GM12878 (cell line): ENCODE measurements at regions not wholly inside any gene's neighbourhood (a gene's known extent, or its start where the extent isn't known, plus 50 kb on each side); places are given as distances from the start of the nearest gene placed in this dataset.
"Not testable (repeated sequence)": the region's sequence is repeated elsewhere in the genome, so short reads cannot be mapped to it uniquely, and the experiment has no call there.

Experiments
- ATAC-seq: fragments of 200-7000 bp; cut with Tn5 transposase; 3 replicates; pipeline ENCODE4 v1.9.1; 2020; ENCODE audit warnings: mild to moderate bottlenecking, moderate library complexity
- BruUV-seq: library from RNA; stranded (reverse); fragments of 400-500 nt; replicated peaks from 2 replicates; lab custom pipeline; 2021; lab: Mats Ljungman, UMichigan
- CTCF ChIA-PET: fragments of 300-600 bp; sonication (Branson Sonifier 250); formaldehyde crosslinking; extraction: SDS; loops from one replicate; lab custom pipeline; 2021; ENCODE audit warnings: inconsistent platforms; lab: Yijun Ruan, JAX
- POLR2A ChIA-PET: fragments of 350-600 bp; formaldehyde crosslinking; extraction: SDS; loops from one replicate; lab custom pipeline; 2021; ENCODE audit warnings: inconsistent platforms; lab: Charles Lee
- RAD21 ChIA-PET: fragments of 300-600 bp; sonication (Branson Sonifier 250); formaldehyde crosslinking; loops from one replicate; lab custom pipeline; 2023; ENCODE audit warnings: antibody characterized with exemption; ENCODE audit not compliant: unreplicated experiment; lab: Charles Lee
- SMC1A ChIA-PET: fragments of 300-600 bp; sonication (Branson Sonifier 250); formaldehyde crosslinking; loops from one replicate; lab custom pipeline; 2023; ENCODE audit not compliant: unreplicated experiment, uncharacterized antibody; lab: Charles Lee
- DNase-seq: peaks from one replicate; pipeline ENCODE4 v3.0.0-alpha.2; 2011; ENCODE audit warnings: low read depth, low spot score
- FAIRE-seq: peaks from 3 replicates; lab custom pipeline; 2011; peaks lifted over from hg19 to GRCh38; lab: Jason Lieb, UNC
- H2AFZ ChIP-seq: 2 replicates; pipeline ENCODE4 v1.6.0; 2011; ENCODE audit warnings: low read depth, low read length, control low read depth; ENCODE audit not compliant: control insufficient read depth
- H3K27ac ChIP-seq: 2 replicates; pipeline ENCODE4 v1.5.1; 2011; ENCODE audit warnings: control low read depth; ENCODE audit not compliant: control insufficient read depth, insufficient read depth
- H3K27me3 ChIP-seq, 2 experiments: replicated peaks in 1 of 2; 2 replicates each; pipeline versions ENCODE4 v1.6.0 to v1.6.1; 2011; ENCODE audit warnings: low read length in 1 of 2; ENCODE audit not compliant: control insufficient read depth in 2 of 2, insufficient read depth in 2 of 2
- H3K36me3 ChIP-seq, 2 experiments: 2 replicates each; pipeline ENCODE4 v1.5.1; 2011; ENCODE audit warnings: low read length in 1 of 2; ENCODE audit not compliant: control insufficient read depth in 2 of 2, insufficient read depth in 2 of 2
- H3K4me1 ChIP-seq: 2 replicates; pipeline ENCODE4 v1.6.1; 2011; ENCODE audit warnings: mild to moderate bottlenecking, low read length, moderate library complexity, mixed read lengths; ENCODE audit not compliant: control insufficient read depth, insufficient read depth
- H3K4me2 ChIP-seq: 2 replicates; pipeline ENCODE4 v1.6.0; 2011; ENCODE audit warnings: control low read depth; ENCODE audit not compliant: control insufficient read depth, insufficient read depth
- H3K4me3 ChIP-seq: fragments of 200-600 bp; sonication (generic); 2 replicates; pipeline ENCODE4 v1.5.1; 2016
- H3K79me2 ChIP-seq: 2 replicates; pipeline ENCODE4 v1.6.0; 2011; ENCODE audit warnings: low read length; ENCODE audit not compliant: control insufficient read depth, insufficient read depth
- H3K9ac ChIP-seq: 2 replicates; pipeline ENCODE4 v1.8.0; 2011; ENCODE audit warnings: low read length, control low read depth, mixed read lengths; ENCODE audit not compliant: control insufficient read depth, insufficient read depth
- H3K9me3 ChIP-seq: replicated peaks from 3 replicates; pipeline ENCODE4 v1.5.1; 2011; ENCODE audit warnings: mild to moderate bottlenecking, low read length; ENCODE audit not compliant: control insufficient read depth, insufficient read depth
- H4K20me1 ChIP-seq: 2 replicates; pipeline ENCODE4 v1.6.0; 2011; ENCODE audit not compliant: control insufficient read depth, insufficient read depth
- BMI1 ChIP-seq: fragments of 450-650 bp; IDR thresholded peaks from 2 replicates; pipeline ENCODE4 v1.6.1; 2016; ENCODE audit warnings: mild to moderate bottlenecking, moderate library complexity, borderline replicate concordance
- DPF2 ChIP-seq: fragments of 450-650 bp; IDR thresholded peaks from 2 replicates; pipeline ENCODE4 v1.6.1; 2017; ENCODE audit warnings: mild to moderate bottlenecking
- SP1 ChIP-seq: IDR thresholded peaks from one replicate; pipeline ENCODE4 v1.6.1; 2011; ENCODE audit warnings: low read depth, low read length
- WGBS: methylation state at CpG from one replicate; pipeline ENCODE4 v1.1.6; 2016; ENCODE audit warnings: low lambda C conversion rate; ENCODE audit not compliant: insufficient replicate concordance, insufficient coverage; ENCODE audit errors: missing lambda C conversion rate; 5-methylcytosine and 5-hydroxymethylcytosine counted together
- in situ Hi-C: fragments of 300-500 bp; cut with MboI; formaldehyde crosslinking; loops from 9 replicates; pipeline ENCODE4 v1.14.3; 2018; ENCODE audit warnings: mixed read lengths
- intact Hi-C: fragments of 100-400 bp; cut with micrococcal nuclease; formaldehyde crosslinking; loops from one replicate; pipeline ENCODE4 v1.14.2; 2022; ENCODE audit not compliant: unreplicated experiment
- TF ChIP-seq, protein P1 (sequence below): fragments of 450-650 bp; IDR thresholded peaks from 2 replicates; pipeline ENCODE4 v1.6.1; 2016; ENCODE audit warnings: mild to moderate bottlenecking, moderate library complexity, borderline replicate concordance
- TF ChIP-seq, protein P2 (sequence below): fragments of 450-650 bp; IDR thresholded peaks from 2 replicates; pipeline ENCODE4 v1.6.1; 2018; ENCODE audit warnings: borderline replicate concordance, mild to moderate bottlenecking; ENCODE audit not compliant: partially characterized antibody
- TF ChIP-seq, protein P3 (sequence below): fragments of 450-650 bp; IDR thresholded peaks from 2 replicates; pipeline ENCODE4 v1.6.1; 2016; ENCODE audit warnings: mild to moderate bottlenecking

DNA sequence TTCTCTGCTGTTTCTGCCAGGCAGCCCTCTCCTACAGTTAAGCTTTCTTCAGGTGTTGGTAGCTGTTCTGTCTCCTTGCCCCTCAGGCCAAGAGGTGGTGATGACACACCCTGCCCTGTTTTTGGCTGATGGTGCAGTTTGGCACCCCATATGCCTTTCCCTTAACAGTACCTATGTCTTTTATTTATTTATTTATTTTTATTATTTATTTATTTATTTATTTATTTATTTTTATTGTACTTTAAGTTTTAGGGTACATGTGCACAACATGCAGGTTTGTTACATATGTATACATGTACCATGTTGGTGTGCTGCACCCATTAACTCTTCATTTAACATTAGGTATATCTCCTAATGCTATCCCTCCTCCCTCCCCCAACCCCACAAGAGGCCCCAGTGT is 555.8 kb upstream of the NBEA start:
- H4K20me1 ChIP-seq, in situ Hi-C loops, H3K36me3 ChIP-seq, POLR2A ChIA-PET, H3K4me1 ChIP-seq, ATAC-seq, CTCF ChIA-PET, DNase-seq, intact Hi-C loops, H3K27ac ChIP-seq, H3K9me3 ChIP-seq, H3K4me2 ChIP-seq, FAIRE-seq, H3K4me3 ChIP-seq, H3K27me3 ChIP-seq, RAD21 ChIA-PET, BruUV-seq, SMC1A ChIA-PET, H3K9ac ChIP-seq, H2AFZ ChIP-seq, H3K79me2 ChIP-seq: not testable (repeated sequence)

DNA sequence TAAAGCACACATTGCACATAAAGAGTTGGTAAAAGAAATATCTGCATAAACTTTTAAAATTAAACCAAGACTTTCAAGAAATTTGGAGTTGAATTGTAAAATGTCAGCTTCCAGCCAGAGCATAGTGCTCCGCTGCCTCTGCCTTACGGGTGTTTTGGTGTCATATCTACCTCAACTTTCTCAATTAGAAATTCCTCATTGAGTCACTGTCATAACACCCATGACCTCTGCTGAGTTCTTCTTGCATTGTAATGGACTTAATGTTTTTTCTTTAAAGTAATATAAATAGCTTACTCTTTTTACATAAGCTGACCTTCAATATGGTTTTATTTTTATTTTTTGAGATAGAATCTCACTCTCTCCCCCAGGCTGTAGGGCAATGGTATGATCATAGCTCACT is 551.0 kb upstream of the NBEA start:
- Histone ChIP-seq H3K27ac (no peak overlapping the region), H3K9me3 (no peaks in the 10 kb centered on the region), H4K20me1 (no peaks in the 10 kb centered on the region), H3K4me1 (no peaks in the 10 kb centered on the region), H2AFZ (no peak overlapping the region), H3K9ac (no peak overlapping the region), H3K36me3 (no peaks in the 10 kb centered on the region), H3K79me2 (no peaks in the 10 kb centered on the region), H3K4me3 (no peak overlapping the region), H3K4me2 (no peak overlapping the region), H3K27me3 (no peaks in the 10 kb centered on the region)
- DNase-seq (no peak), FAIRE-seq (no peak)
- intact Hi-C loops = no loop called here
- ChIA-PET POLR2A (no interaction called here), RAD21 (no interaction called here), SMC1A (no interaction called here), CTCF (no interaction called here)
- WGBS = 58% methylated on average over 2 of the region's 2 CpGs
- no TSS peak for BruUV-seq
- in situ Hi-C loops = no loop called here
- TF ChIP-seq, protein P1, sequence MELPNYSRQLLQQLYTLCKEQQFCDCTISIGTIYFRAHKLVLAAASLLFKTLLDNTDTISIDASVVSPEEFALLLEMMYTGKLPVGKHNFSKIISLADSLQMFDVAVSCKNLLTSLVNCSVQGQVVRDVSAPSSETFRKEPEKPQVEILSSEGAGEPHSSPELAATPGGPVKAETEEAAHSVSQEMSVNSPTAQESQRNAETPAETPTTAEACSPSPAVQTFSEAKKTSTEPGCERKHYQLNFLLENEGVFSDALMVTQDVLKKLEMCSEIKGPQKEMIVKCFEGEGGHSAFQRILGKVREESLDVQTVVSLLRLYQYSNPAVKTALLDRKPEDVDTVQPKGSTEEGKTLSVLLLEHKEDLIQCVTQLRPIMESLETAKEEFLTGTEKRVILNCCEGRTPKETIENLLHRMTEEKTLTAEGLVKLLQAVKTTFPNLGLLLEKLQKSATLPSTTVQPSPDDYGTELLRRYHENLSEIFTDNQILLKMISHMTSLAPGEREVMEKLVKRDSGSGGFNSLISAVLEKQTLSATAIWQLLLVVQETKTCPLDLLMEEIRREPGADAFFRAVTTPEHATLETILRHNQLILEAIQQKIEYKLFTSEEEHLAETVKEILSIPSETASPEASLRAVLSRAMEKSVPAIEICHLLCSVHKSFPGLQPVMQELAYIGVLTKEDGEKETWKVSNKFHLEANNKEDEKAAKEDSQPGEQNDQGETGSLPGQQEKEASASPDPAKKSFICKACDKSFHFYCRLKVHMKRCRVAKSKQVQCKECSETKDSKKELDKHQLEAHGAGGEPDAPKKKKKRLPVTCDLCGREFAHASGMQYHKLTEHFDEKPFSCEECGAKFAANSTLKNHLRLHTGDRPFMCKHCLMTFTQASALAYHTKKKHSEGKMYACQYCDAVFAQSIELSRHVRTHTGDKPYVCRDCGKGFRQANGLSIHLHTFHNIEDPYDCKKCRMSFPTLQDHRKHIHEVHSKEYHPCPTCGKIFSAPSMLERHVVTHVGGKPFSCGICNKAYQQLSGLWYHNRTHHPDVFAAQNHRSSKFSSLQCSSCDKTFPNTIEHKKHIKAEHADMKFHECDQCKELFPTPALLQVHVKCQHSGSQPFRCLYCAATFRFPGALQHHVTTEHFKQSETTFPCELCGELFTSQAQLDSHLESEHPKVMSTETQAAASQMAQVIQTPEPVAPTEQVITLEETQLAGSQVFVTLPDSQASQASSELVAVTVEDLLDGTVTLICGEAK = no peak
- TF ChIP-seq, protein P2, sequence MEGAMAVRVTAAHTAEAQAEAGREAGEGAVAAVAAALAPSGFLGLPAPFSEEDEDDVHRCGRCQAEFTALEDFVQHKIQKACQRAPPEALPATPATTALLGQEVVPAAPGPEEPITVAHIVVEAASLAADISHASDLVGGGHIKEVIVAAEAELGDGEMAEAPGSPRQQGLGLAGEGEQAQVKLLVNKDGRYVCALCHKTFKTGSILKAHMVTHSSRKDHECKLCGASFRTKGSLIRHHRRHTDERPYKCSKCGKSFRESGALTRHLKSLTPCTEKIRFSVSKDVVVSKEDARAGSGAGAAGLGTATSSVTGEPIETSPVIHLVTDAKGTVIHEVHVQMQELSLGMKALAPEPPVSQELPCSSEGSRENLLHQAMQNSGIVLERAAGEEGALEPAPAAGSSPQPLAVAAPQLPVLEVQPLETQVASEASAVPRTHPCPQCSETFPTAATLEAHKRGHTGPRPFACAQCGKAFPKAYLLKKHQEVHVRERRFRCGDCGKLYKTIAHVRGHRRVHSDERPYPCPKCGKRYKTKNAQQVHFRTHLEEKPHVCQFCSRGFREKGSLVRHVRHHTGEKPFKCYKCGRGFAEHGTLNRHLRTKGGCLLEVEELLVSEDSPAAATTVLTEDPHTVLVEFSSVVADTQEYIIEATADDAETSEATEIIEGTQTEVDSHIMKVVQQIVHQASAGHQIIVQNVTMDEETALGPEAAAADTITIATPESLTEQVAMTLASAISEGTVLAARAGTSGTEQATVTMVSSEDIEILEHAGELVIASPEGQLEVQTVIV = no peak
- TF ChIP-seq, protein P3, sequence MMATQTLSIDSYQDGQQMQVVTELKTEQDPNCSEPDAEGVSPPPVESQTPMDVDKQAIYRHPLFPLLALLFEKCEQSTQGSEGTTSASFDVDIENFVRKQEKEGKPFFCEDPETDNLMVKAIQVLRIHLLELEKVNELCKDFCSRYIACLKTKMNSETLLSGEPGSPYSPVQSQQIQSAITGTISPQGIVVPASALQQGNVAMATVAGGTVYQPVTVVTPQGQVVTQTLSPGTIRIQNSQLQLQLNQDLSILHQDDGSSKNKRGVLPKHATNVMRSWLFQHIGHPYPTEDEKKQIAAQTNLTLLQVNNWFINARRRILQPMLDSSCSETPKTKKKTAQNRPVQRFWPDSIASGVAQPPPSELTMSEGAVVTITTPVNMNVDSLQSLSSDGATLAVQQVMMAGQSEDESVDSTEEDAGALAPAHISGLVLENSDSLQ = no peak
- TF ChIP-seq DPF2 = no peak
- TF ChIP-seq BMI1 = no peak
- TF ChIP-seq SP1 = no peak
- TF ChIP-seq, all 136 proteins: peak for 0
- ATAC-seq = no peak
